ENCODE measurements at regions not wholly inside any gene's neighbourhood (a gene's known extent, or its start where the extent isn't known, plus 50 kb on each side); places are given as distances from the start of the nearest gene placed in this dataset.

GRCh38 chr21:35397781-35398180 lies 348.7 kb upstream of the RUNX1 start (continued):
- no peak for TF ChIP-seq SIN3A (IDR thresholded peaks at IDR 0.05; ENCODE audit: borderline replicate concordance, low read depth, low read length)
- TF ChIP-seq PBX3 (IDR thresholded peaks at IDR 0.05) = no peak
- no peak for TF ChIP-seq GABPA (IDR thresholded peaks at IDR 0.05; ENCODE audit: low read depth)
- TF ChIP-seq CTCF (IDR thresholded peaks at IDR 0.05) = no peak
- no peak for TF ChIP-seq IRF3 (IDR thresholded peaks at IDR 0.05; ENCODE audit: low read depth, low read length)
- TF ChIP-seq NFIC (IDR thresholded peaks at IDR 0.05; ENCODE audit: borderline replicate concordance) = no peak
- no peak for TF ChIP-seq EZH2phosphoT487 (IDR thresholded peaks at IDR 0.05; ENCODE audit: borderline replicate concordance, low read depth)

GRCh38 chr21:35396655-35397054 lies 347.6 kb upstream of the RUNX1 start:
- H3K4me1 ChIP-seq (ENCODE audit: control insufficient read depth in 1 of 2, insufficient read depth in 2 of 2, low read depth in 1 of 2, low read length in 1 of 2) = peaks cover 0 to 6% of the 10 kb centered on the region in 2 experiments; a peak in 2 of 4 replicates
- H3K4me2 ChIP-seq = no peak overlapping the region
- H2AFZ ChIP-seq (ENCODE audit: low read depth) = no peak overlapping the region
- POLR2A ChIA-PET = no interaction called here
- no peak overlapping the region for H3K4me3 ChIP-seq (ENCODE audit: low read depth in 2 of 2, low read length in 1 of 2)
- no peaks in the 10 kb centered on the region for H3K27me3 ChIP-seq (ENCODE audit: insufficient read depth)
- H4K20me1 ChIP-seq (ENCODE audit: insufficient read depth) = no peaks in the 10 kb centered on the region
- H3K27ac ChIP-seq (ENCODE audit: low read depth in 2 of 2, low read length in 1 of 2) = no peak overlapping the region
- no peaks in the 10 kb centered on the region for H3K9me2 ChIP-seq
- H3K9ac ChIP-seq = no peak overlapping the region
- H3K36me3 ChIP-seq (replicated peaks in 1 of 2; ENCODE audit: control insufficient read depth in 1 of 2, insufficient read depth in 2 of 2, low read length in 1 of 2) = no peaks in the 10 kb centered on the region
- peaks cover 7% of the 10 kb centered on the region for H3F3A ChIP-seq (replicated peaks; ENCODE audit: insufficient read depth)
- WGBS (ENCODE audit: low lambda C conversion rate) = 95% methylated on average over 4 of the region's 4 CpGs
- no peak for TF ChIP-seq CHD2 (IDR thresholded peaks at IDR 0.05; ENCODE audit: low read length, partially characterized antibody)
- TF ChIP-seq RFX5 (IDR thresholded peaks at IDR 0.05; ENCODE audit: low read length) = no peak
- TF ChIP-seq SIN3A (IDR thresholded peaks at IDR 0.05; ENCODE audit: borderline replicate concordance, low read depth, low read length) = no peak
- no peak for TF ChIP-seq MEF2A (IDR thresholded peaks at IDR 0.05; ENCODE audit: borderline replicate concordance, low read depth)
- no peak for TF ChIP-seq USF1 (IDR thresholded peaks at IDR 0.05; ENCODE audit: borderline replicate concordance, low read depth)
- no peak for TF ChIP-seq YY1 (IDR thresholded peaks at IDR 0.05; ENCODE audit: low read depth)
- TF ChIP-seq EZH2phosphoT487 (IDR thresholded peaks at IDR 0.05; ENCODE audit: borderline replicate concordance, low read depth) = no peak
- no peak for TF ChIP-seq ELF1 (IDR thresholded peaks at IDR 0.05)
- TF ChIP-seq SMC3 (IDR thresholded peaks at IDR 0.05; ENCODE audit: low read depth, low read length) = no peak
- TF ChIP-seq PBX3 (IDR thresholded peaks at IDR 0.05) = no peak
- no peak for TF ChIP-seq CTCF (IDR thresholded peaks at IDR 0.05)
- no peak for TF ChIP-seq REST (IDR thresholded peaks at IDR 0.05; ENCODE audit: low read depth, low read length)
- TF ChIP-seq RXRA (IDR thresholded peaks at IDR 0.05; ENCODE audit: borderline replicate concordance, low read depth) = no peak
- TF ChIP-seq RCOR1 (IDR thresholded peaks at IDR 0.05; ENCODE audit: low read length) = no peak
- TF ChIP-seq RAD21 (IDR thresholded peaks at IDR 0.05; ENCODE audit: low read length) = no peak
- no peaks in the 10 kb centered on the region for H3K9me3 ChIP-seq
- DNase-seq = no peak
- no peaks in the 10 kb centered on the region for H3K79me2 ChIP-seq (ENCODE audit: insufficient read depth)
- CTCF ChIA-PET = interaction anchor here (1.4 kb wide), 1 partner anchor 651 kb away, joined by 7 read pairs; no protein-coding TSS in a partner anchor

Data from SK-N-SH (cell line).